ENCODE measurements at regions not wholly inside any gene's neighbourhood (a gene's known extent, or its start where the extent isn't known, plus 50 kb on each side); places are given as distances from the start of the nearest gene placed in this dataset.
A peak's percentile ranks its signal among the peaks of the same experiment; 100 is the strongest.

DNA sequence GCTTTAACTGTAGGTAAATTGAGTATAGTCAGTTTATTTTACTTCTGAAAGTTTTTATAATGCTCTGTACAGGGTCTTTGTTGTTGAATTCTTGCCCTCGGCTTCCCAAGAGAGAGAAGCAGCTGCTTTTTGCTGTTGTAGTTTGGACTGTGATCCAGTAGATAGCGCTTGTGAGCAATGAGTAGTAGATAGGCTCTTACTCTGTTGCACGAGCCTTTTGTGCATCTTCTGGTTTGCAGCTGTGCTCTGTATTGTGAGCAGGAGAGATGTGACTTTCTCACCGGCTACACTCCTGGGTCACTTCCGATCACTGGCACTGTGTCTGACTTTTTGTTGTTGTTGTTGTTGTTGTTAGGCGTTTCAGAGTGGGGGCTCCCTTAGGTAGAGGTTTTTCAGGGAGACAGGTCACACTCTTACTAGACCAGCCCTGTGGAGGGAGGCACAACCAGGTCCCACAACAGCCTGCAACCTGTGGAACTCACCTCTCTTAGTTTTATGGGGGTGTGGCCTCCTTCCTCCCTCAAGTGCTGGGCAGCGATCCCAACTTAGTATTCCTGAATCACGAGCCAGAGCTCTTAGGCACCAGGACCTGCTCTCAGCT is 822.1 kb upstream of the GALNTL6 start:
- Histone ChIP-seq H3K27ac (ENCODE audit: low read depth, low read length) (no peak overlapping the region), H2AFZ (ENCODE audit: low read depth, low read length, poor library complexity, severe bottlenecking) (peak overlapping the region; percentile 60), H3K9me2 (ENCODE audit: insufficient read depth) (no peaks in the 10 kb centered on the region), H3K4me1 (ENCODE audit: control insufficient read depth in 1 of 2, insufficient read depth in 2 of 2, low read length in 2 of 2) (no peaks in the 10 kb centered on the region), H3K36me3 (ENCODE audit: control insufficient read depth in 1 of 2, insufficient read depth in 2 of 2, low read length in 2 of 2) (no peaks in the 10 kb centered on the region), H3K4me3 (replicated peaks in 1 of 2; ENCODE audit: low read depth in 1 of 2, low read length in 2 of 2) (no peak overlapping the region), H3K9ac (ENCODE audit: low read length) (no peak overlapping the region), H4K20me1 (ENCODE audit: insufficient read depth) (no peaks in the 10 kb centered on the region), H3K79me2 (ENCODE audit: insufficient read depth, low read length) (no peaks in the 10 kb centered on the region), H3K4me2 (ENCODE audit: low read length) (peak overlapping the region; percentile 10; the same call in 1 of the 2 replicates), H3K9me3 (ENCODE audit: control insufficient read depth in 1 of 2, insufficient read depth in 1 of 2, low read depth in 1 of 2, low read length in 2 of 2) (no peaks in the 10 kb centered on the region), H3K27me3 (ENCODE audit: insufficient read depth, low read length) (no peaks in the 10 kb centered on the region)
- TF ChIP-seq JUND (IDR thresholded peaks at IDR 0.05) = no peak
- no peak for TF ChIP-seq TCF7L2 (IDR thresholded peaks at IDR 0.05; ENCODE audit: borderline replicate concordance, extremely low read depth, insufficient read depth, insufficient read length)
- TF ChIP-seq, protein P1, sequence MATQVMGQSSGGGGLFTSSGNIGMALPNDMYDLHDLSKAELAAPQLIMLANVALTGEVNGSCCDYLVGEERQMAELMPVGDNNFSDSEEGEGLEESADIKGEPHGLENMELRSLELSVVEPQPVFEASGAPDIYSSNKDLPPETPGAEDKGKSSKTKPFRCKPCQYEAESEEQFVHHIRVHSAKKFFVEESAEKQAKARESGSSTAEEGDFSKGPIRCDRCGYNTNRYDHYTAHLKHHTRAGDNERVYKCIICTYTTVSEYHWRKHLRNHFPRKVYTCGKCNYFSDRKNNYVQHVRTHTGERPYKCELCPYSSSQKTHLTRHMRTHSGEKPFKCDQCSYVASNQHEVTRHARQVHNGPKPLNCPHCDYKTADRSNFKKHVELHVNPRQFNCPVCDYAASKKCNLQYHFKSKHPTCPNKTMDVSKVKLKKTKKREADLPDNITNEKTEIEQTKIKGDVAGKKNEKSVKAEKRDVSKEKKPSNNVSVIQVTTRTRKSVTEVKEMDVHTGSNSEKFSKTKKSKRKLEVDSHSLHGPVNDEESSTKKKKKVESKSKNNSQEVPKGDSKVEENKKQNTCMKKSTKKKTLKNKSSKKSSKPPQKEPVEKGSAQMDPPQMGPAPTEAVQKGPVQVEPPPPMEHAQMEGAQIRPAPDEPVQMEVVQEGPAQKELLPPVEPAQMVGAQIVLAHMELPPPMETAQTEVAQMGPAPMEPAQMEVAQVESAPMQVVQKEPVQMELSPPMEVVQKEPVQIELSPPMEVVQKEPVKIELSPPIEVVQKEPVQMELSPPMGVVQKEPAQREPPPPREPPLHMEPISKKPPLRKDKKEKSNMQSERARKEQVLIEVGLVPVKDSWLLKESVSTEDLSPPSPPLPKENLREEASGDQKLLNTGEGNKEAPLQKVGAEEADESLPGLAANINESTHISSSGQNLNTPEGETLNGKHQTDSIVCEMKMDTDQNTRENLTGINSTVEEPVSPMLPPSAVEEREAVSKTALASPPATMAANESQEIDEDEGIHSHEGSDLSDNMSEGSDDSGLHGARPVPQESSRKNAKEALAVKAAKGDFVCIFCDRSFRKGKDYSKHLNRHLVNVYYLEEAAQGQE (IDR thresholded peaks at IDR 0.05; ENCODE audit: low read depth) = no peak
- TF ChIP-seq FOSL1 (IDR thresholded peaks at IDR 0.05; ENCODE audit: low read depth) = no peak
- TF ChIP-seq, protein P2, sequence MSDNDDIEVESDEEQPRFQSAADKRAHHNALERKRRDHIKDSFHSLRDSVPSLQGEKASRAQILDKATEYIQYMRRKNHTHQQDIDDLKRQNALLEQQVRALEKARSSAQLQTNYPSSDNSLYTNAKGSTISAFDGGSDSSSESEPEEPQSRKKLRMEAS (IDR thresholded peaks at IDR 0.05) = no peak
- TF ChIP-seq, protein P3, sequence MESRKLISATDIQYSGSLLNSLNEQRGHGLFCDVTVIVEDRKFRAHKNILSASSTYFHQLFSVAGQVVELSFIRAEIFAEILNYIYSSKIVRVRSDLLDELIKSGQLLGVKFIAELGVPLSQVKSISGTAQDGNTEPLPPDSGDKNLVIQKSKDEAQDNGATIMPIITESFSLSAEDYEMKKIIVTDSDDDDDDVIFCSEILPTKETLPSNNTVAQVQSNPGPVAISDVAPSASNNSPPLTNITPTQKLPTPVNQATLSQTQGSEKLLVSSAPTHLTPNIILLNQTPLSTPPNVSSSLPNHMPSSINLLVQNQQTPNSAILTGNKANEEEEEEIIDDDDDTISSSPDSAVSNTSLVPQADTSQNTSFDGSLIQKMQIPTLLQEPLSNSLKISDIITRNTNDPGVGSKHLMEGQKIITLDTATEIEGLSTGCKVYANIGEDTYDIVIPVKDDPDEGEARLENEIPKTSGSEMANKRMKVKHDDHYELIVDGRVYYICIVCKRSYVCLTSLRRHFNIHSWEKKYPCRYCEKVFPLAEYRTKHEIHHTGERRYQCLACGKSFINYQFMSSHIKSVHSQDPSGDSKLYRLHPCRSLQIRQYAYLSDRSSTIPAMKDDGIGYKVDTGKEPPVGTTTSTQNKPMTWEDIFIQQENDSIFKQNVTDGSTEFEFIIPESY (IDR thresholded peaks at IDR 0.05; ENCODE audit: extremely low read depth, insufficient replicate concordance, low read length) = no peak
- TF ChIP-seq POLR2AphosphoS5 (IDR thresholded peaks at IDR 0.05; ENCODE audit: low read depth, low read length) = no peak
- TF ChIP-seq ELF1 (IDR thresholded peaks at IDR 0.05; ENCODE audit: borderline replicate concordance, low read depth) = no peak
- TF ChIP-seq SP1 (IDR thresholded peaks at IDR 0.05; ENCODE audit: low read depth) = no peak
- no peak for TF ChIP-seq SIN3A (IDR thresholded peaks at IDR 0.05; ENCODE audit: low read depth)
- TF ChIP-seq RAD21 (IDR thresholded peaks at IDR 0.05; ENCODE audit: low read depth) = peak; percentile 67
- no peak for TF ChIP-seq SRF (IDR thresholded peaks at IDR 0.05; ENCODE audit: low read depth)
- no peak for TF ChIP-seq ZNF274 (IDR thresholded peaks at IDR 0.05; ENCODE audit: low read depth, low read length)
- TF ChIP-seq CBX3 (IDR thresholded peaks at IDR 0.05; ENCODE audit: low read depth) = no peak
- TF ChIP-seq, protein P4, sequence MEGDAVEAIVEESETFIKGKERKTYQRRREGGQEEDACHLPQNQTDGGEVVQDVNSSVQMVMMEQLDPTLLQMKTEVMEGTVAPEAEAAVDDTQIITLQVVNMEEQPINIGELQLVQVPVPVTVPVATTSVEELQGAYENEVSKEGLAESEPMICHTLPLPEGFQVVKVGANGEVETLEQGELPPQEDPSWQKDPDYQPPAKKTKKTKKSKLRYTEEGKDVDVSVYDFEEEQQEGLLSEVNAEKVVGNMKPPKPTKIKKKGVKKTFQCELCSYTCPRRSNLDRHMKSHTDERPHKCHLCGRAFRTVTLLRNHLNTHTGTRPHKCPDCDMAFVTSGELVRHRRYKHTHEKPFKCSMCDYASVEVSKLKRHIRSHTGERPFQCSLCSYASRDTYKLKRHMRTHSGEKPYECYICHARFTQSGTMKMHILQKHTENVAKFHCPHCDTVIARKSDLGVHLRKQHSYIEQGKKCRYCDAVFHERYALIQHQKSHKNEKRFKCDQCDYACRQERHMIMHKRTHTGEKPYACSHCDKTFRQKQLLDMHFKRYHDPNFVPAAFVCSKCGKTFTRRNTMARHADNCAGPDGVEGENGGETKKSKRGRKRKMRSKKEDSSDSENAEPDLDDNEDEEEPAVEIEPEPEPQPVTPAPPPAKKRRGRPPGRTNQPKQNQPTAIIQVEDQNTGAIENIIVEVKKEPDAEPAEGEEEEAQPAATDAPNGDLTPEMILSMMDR (IDR thresholded peaks at IDR 0.05 in 2 of 3, conservative IDR thresholded peaks at IDR 0.05 in 1 of 3; ENCODE audit: borderline replicate concordance in 1 of 3, insufficient read depth in 1 of 3, low read depth in 2 of 3, low read length in 2 of 3) = peak; percentile 39 to 76 (median 75); a peak in 5 of 6 replicates
- peak; percentile 96 for ATAC-seq
- intact Hi-C loops (cut with micrococcal nuclease) = loop anchor here (2.0 kb wide), 1 partner anchor 1212 kb away; no protein-coding TSS in a partner anchor
- no TSS peak for BruUV-seq (replicated peaks)
- ChIA-PET RAD21 (ENCODE audit: low non-redundant PET in 1 of 2, low total read pairs in 2 of 2, uncharacterized antibody in 2 of 2, unreplicated experiment in 2 of 2) (interaction anchor here in 1 of 2 experiments (1.0 kb wide), 1 partner anchor 196 kb away, joined by 3 read pairs; no protein-coding TSS in a partner anchor), CTCF (interaction anchor here (0.7 to 2.0 kb wide), 9 partner anchors 10 to 790 kb away, joined by 3 to 12 read pairs (median 3); no protein-coding TSS in a partner anchor), POLR2A (no interaction called here)
- peak; percentile 37 for DNase-seq (ENCODE audit: low read depth, low spot score)
